ENCODE measurements at regions not wholly inside any gene's neighbourhood (a gene's known extent, or its start where the extent isn't known, plus 50 kb on each side); places are given as distances from the start of the nearest gene placed in this dataset.
"Not testable (repeated sequence)": the region's sequence is repeated elsewhere in the genome, so short reads cannot be mapped to it uniquely, and the experiment has no call there.

- TF ChIP-seq CTCF (conservative IDR thresholded peaks at IDR 0.05; ENCODE audit: low read length); EZH2phosphoT487 (IDR thresholded peaks at IDR 0.05; ENCODE audit: borderline replicate concordance): not testable (repeated sequence)
Observed at GRCh38 chr1:101174298-101174697, 62.5 kb upstream of the S1PR1 start.
